ENCODE measurements at regions not wholly inside any gene's neighbourhood (a gene's known extent, or its start where the extent isn't known, plus 50 kb on each side); places are given as distances from the start of the nearest gene placed in this dataset.
"Not testable (repeated sequence)": the region's sequence is repeated elsewhere in the genome, so short reads cannot be mapped to it uniquely, and the experiment has no call there.

DNA sequence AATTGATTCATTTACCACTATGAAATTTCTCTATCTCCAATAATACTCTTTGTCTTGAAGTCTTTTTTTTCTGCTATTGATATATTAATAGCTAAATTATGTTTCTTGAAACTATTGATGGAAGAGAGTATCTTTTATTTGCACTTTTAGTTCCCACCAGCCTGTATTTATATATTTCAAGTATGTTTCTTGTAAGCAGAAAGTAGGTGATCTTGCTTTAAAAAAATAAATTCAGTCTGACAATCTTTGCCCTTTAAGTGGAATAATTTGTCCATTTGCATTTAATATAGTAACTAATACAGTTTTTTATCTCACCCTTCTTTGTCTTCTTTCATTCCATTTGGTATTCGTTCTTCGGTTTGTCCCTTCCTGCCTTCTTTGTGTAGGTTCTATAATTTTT lies 790.5 kb downstream of the MCTP2 start:
- DNase-seq, result no peak

DNA sequence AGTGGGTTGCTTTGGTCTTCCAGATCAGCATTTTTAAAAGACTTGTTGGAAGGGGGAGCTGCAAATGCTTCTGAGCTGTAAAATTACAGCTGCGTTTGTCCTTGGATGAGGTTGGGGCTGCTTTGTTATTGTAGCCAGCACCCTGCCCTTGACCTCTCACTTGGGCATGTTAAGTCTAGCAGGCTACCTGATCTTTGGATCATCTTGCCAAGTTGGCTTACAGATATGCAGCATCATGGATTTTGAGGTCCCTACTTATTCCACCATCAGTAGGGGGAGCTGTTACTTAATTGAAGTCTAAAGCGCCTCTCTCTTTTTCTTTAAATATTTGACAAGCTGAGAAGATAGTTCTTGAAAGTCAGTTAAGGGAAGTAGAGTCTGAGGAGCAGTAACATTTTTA lies 793.0 kb downstream of the MCTP2 start:
- DNase-seq, result no peak

DNA sequence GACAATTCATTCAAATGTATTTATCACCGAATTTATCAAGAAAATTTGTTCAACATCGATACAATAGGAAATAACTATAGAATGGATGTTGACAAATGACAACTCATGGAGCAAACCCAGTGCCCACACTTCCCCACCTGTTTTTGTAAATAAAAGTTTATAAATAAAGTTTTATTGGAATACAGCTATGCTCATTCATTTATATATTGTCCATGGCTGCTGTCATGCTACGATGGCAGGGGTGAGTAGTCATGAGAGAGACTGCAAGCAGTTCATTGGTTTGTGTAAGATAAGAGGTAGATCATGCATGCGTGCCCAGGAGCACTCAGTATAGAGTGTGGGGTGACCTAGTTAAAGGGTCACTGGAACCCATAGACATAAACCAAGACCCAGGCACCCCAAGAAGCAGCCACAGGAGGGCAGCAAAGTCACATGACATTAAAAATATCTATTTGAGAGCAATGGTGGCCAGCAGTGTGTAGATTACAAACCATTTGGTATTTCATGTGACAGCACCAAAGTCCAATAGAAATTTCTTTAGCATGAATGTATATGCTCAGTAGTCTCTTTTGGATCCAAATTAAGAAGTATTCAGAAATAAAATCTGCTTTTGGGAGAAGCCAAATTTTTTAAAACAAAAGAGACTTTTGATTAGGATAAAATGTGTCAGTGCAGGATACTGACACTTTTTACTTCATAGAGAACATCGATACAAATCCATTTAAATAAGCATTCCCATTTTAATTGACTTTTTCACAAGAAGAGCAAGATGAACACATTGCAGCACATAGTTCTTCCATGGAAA lies 794.8 kb downstream of the MCTP2 start:
- DNase-seq, result no peak

DNA sequence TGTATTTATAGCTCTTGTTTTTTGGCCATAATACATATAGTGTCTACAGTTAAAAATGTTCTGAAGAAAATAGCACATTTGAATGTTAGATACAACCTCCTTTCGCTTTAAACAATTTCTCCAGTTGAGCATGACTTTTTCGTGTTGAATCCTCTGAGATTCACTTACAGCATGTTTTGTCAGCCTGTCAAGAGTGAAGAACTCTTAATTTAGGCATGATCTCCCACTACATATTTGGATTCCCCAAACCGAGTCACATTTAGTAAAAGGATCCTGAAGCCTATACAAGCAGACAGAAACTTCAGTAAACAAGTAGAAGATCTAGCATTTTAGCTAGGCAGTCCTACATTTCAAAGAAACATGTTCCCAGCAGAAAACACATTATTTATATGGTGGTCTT lies 796.6 kb downstream of the MCTP2 start:
- no peak for DNase-seq

DNA sequence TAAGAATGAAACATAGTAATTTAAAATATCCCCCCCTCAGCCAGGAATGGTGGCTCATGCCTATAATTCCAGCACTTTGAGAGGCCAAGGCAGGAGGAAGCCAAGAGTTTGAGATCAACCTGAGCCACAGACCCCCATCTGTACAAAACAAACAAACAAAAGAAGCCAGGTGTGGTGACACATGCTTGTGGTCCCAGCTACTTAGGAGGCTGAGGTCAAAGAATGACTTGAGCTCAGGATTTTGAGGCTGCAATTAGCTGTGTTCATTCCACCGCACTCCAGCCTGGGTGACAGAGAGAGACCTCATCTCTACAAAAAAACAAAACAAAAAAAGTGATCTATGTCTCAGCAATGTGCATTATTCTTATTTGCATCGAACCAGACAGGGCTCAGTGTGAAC lies 800.8 kb downstream of the MCTP2 start:
- DNase-seq, result no peak

- DNase-seq, result no peak
Measured at GRCh38 chr15:95035106-95035505, 803.7 kb downstream of the MCTP2 start.

- no peak for DNase-seq
Measured at GRCh38 chr15:95041297-95041696, 809.9 kb downstream of the MCTP2 start.

DNA sequence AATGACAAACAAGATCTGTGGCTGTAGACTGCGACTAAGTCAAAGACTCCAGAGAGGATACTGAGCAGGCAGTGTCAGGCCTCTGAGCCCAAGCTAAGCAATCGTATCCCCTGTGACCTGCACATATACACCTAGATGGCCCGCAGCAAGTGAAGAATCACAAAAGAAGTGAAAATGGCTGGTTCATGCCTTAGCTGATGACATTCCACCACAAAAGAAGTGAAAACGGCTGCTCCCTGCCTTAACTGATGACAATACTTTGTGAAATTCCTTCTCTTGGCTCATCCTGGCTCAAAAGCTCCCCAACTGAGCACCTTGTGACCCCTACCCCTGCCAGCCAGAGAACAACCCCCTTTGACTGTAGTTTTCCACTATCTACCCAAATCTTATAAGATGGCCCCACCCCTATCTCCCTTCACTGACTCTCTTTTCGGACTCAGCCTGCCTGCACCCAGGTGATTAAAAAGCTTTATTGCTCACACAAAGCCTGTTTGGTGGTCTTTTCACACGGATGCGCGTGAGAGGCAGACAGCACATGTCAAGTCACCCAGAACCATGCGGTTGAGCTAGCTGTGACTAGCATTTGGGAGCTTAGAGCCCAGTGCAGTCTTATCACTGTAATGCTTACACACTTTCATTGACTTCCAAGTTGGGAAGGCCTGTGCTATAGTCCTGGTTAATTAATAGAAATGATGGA lies 812.0 kb downstream of the MCTP2 start:
- DNase-seq, result not testable (repeated sequence)

- DNase-seq, result no peak
Measured at GRCh38 chr15:95043933-95044313, 812.6 kb downstream of the MCTP2 start.

DNA sequence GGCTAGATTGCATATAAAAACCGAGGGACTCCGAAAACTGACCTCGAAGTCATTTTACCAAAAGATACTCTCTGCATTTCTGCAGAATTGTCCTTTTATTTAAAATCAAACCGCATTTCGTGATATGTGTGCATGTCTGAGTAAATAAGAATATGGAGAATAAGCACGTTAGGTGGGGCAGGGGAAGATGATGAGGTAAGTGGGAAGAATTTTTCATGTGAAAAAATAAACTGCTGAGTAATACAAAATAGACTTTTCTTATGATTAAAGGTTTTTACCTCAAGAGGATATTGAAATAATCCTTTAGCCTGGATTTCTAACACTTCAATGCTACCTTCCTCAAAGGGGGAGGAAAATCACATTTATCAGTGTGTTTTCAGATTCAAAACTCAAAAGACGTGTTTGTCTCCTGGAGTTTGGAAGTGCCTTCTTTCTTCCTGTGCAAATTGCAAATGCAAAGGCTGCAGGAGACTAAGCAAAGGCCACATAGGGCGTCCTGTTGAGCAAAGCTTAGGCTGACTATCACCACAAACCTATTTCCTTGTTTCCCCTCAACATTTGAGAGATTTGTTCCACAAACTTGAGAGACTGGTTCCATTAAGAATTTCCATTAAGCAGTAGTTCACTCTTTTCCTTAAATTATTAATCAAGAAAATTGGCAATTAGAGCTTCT lies 813.5 kb downstream of the MCTP2 start:
- no peak for DNase-seq

- DNase-seq, result no peak
Measured at GRCh38 chr15:95051861-95052260, 820.5 kb downstream of the MCTP2 start.

DNA sequence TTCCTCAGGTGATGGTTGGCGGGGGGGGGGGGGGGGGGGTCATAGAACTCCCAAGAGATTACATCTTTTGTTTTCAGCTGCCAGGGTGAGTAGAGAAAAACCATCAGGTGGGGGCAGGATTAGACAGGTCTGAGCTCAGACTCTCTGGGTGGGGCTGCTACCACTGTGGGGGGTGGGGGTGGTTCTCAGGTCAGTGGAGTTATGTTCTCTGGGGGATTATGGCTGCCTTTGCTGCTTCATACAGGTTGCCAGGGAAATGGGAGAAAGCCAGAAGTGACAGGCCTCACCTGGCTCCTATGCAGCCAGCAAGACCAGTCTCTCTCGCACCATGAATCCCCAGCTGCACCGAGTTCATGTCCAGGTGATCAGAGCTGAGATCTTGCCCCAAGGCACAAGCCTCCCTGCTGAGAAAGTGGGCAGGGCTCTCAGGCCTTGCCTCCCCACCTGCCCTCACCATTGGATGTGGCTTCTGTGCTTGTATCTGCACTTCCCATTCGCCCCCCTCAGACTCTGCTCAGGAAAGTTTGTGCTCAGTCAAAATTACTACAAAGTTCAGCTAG lies 828.1 kb downstream of the MCTP2 start:
- no peak for DNase-seq

DNA sequence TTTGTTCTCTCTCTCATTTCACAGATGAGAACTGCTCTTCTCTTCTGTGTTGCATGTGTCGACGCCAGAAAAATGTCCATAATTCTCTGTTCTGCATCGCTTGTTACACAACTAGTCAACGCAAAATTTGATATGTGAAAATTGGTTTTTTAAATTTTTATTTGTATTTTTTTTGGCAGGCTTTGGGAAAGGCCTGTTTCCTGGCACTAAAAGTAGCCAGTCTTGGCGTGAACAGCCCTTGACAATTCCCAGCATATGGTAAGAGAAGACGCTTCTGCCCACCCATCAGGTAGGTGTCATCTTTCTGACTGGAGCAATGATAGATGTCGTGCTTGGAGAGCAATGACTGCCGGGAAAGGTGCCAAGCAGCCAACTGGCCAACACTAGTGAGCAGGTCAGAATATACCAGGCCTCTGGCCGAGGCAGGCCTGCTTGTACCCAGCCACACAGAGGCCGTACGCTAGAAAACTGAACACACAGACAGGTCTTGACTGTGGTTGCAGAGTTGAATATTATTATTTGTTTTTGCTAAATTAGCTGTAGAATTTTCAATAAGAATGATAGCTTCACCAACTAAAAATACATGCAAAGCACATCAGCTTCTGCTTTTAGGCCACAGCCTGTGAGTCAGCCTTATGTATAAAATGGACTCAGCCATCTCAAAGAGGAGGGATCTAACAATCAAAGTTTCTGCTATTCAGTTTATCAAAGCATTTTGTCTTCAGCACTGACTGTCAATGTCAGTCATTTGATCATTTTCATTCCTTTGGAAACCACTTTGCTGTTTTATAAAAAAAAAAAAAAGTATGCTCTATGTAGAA lies 837.5 kb downstream of the MCTP2 start:
- DNase-seq, result no peak

DNA sequence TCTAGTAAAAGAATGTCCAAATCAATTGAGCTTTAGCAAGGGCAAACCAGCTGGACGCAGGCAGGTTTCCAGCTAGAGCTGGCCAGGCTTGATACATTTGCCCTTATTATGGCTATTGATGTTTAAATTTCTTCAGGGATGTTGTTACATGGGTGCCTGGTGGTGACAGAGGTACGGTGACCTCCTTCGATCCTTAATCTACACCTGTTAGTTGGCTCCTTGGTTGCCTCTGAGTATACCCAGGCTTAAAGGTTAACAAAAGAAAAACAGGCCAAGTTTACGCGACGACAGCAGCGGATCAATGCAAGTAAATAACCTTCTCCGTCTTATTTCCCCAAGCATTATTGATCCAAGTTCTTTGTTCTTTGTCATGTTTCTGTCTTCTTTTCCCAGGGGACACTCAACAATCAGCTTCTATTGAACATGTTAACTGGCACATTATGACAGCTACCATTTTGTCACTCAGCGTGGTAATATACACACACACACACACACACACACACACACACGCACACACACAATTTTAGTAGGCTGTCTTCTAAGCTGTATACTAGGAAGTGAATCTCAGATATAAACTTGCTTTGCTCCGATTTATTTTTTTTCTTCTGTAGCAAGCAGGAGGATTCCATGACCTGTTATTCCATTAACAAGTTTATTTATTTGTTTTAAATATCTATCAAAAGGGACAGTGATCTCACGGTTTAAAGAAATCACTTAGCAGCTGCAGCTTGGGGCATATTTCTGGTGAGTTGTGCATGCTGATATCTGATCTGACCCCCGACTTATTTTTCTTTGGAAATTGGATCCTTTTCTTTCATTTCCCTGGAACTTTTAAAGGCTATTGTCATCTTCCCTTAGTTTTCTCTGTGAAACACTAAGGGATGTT lies 844.7 kb downstream of the MCTP2 start:
- DNase-seq, result no peak

- DNase-seq, result no peak
Measured at GRCh38 chr15:95076678-95076990, 845.3 kb downstream of the MCTP2 start.

GRCh38 chr15:95078003-95078402 lies 846.6 kb downstream of the MCTP2 start:
- DNase-seq, result no peak

DNA sequence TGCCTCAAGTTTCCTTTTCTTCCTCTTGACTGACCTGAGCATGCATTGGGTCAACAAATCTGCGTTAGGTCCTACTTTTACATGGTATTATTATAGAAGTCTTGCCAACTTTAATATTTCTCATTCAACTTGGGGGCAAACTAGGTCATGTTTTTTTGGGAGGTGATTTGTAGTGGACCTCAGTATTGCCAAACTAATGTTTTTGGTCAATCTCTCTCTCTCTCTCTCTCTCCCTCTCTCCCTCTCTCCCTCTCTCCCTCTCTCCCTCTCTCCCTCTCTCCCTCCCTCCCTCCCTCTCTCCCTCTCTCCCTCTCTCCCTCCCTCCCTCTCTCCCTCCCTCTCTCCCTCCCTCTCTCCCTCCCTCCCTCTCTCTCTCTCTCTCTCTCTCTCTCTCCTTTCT lies 848.9 kb downstream of the MCTP2 start:
- DNase-seq, result not testable (repeated sequence)

DNA sequence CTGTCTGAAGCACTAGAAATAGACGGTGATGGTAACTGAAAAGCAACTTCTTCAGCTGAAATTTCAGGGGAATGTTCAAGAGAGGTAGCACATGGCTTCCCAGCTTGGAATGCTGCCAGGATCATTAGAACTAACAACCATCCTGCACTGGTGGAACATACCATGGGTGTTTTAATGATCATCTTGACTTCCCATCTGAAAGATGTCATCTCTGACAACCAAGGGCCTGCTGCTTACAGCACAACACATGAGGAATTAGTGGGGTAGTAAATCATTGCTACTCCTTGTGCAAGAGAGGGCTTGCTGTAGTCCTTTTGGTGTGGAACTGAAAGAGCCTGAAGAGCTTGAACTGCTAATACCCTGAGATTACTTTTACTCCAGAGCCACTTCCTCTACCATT lies 853.7 kb downstream of the MCTP2 start:
- no peak for DNase-seq

DNA sequence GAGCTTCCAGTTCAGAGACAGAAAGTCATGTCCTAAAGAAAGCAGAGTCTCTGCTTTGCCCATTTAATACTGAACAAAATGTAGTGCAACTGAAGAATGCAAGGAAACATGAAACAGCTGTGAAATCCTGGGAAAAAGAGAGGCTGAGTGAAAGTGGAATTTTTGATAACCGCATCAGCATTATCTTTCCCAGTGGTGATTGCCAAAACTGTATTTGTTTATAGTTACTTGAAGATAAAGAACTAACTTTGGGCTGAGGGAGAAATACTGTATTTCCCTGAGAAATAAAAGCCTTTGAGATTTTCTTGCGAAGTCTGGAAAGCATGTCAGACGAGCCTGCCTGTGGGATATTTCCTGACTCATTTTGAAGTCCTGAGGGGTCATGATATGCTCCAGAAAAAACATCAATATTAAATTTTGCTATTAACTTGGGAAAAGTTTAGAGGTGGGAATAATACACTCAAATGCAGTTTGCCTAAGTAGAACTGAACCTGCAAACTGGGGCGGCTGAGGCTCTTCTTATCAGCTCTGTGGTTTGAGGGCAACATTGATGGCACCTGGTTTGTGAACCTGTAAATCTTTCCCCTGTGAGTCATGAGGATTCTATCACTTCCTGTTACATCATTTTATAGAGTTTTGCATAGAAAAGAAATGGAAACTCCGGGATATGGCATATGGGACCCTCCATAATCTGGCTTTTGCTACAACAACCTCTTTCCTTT lies 855.3 kb downstream of the MCTP2 start:
- no peak for DNase-seq

DNA sequence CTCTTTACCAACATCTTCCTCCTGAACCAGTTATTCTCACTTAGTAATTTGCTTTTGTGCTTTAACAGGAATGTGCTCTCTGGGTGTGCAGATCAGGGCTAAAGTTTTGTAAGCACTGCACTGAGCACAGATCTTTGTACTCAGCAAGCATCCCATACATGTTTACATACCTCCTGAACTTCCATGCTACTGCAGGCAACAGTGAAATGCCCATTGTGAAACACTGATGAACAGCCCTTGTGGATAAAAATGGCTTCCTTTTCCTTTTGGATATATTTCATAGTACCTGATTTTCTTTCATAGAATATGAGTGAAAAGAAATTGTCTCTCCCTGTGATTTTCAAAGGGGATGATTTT lies 855.9 kb downstream of the MCTP2 start:
- no peak for DNase-seq

- no peak for DNase-seq
Measured at GRCh38 chr15:95091444-95091843, 860.1 kb downstream of the MCTP2 start.

Data from CD4-positive, alpha-beta T cell treated with Interleukin-12 subunit alpha and Interleukin-12 subunit beta, for 1 hour (primary cell).